ENCODE measurements at regions not wholly inside any gene's neighbourhood (a gene's known extent, or its start where the extent isn't known, plus 50 kb on each side); places are given as distances from the start of the nearest gene placed in this dataset.

DNA sequence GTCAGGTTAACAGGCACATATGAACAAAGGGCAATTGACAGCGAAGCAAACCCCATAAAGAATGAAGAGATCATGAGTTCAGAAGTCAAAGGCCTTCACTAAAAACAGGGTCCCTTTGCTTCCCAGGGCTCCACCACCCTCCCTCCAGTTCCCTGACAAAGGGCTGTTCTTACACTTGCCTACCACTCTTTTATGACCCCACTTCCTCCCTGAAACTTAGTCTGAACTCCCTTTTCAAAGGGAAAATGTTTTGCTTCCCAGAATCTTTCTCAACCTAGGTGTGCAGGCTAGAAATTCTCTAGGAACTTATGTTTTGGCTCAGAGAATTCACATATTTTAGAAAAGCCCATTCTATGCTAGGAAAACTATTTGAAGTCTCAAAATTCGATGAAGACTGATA is 86.0 kb upstream of the ITGA4 start:
- TF ChIP-seq CTCF (IDR thresholded peaks at IDR 0.05): no peak
- H3K27ac ChIP-seq: no peak overlapping the region
- no peak for ATAC-seq

DNA sequence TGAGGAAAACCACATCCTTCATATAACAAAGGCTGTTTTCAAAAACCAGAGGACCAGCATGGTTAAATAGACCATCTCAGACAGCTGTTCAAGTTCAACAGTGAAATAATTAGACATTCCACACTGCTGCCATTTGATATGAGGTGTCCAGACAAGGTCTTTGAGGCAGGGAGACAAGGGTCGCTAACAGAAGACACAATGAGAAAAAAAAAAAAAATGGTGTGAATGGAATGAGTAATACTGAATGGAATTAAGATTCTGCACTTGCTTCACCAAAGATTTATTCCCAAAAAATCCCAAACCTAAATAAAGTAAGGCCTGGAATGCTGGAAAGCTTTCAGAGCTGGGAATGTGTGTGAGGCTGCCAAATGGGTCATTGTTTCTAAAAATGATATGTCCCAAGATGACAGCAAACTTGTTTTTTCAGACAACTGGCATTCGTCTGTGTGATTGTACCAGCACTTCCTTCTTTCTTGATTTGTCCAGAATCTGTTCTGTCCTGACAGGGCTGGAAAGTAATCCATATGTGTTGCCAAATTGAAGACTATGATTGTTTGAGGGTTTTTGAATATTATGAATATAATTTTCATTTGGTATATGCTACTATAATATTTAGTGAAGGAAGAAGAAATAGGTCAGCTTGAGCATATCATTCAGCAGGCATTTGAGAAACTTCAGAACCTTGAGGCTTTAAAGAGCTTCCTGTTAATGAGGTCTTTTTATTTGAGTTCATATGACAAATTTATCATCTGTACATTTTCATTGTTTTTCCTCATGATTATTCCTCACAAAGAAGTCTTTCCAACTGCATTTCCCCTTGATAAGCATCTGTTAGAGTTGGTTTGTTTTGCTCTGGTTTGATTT is 85.2 kb upstream of the ITGA4 start:
- ATAC-seq (no peak), DNase-seq (no peak)
- H3K4me3 ChIP-seq: no peak overlapping the region
- no peak overlapping the region for H3K27ac ChIP-seq
- no peaks in the 10 kb centered on the region for H3K27me3 ChIP-seq
- intact Hi-C loops (cut with DNase I): no loop called here
- no peaks in the 10 kb centered on the region for H3K36me3 ChIP-seq
- TF ChIP-seq CTCF (IDR thresholded peaks at IDR 0.05): no peak
- H3K9me3 ChIP-seq: no peaks in the 10 kb centered on the region
- H3K4me1 ChIP-seq: peaks cover 9% of the 10 kb centered on the region

More for the DNA sequence above, 86.0 kb upstream of the ITGA4 start:
- no peak for DNase-seq
- intact Hi-C loops (cut with DNase I): no loop called here
- Histone ChIP-seq H3K36me3 (no peaks in the 10 kb centered on the region), H3K4me1 (peaks cover 9% of the 10 kb centered on the region), H3K4me3 (no peak overlapping the region), H3K9me3 (no peaks in the 10 kb centered on the region), H3K27me3 (no peaks in the 10 kb centered on the region)

DNA sequence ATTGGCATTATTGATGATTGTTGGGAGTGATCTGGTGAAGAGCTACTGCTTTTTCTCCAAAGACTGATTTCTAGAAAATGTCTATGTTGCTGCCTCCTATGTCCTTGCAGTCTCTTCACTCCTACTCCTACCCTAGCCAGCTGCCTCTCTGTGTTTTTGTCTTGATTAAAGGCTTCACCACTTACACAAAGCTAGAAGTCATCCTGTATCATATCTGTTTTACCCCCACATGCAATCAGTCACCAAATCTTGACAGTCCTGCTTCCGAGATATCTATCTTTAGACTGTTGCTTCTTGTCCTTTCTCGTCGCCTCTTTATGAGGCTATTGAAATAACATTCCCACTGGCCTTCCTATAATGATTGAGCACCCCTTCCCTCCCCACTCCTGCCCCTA is 84.5 kb upstream of the ITGA4 start:
- H3K4me1 ChIP-seq: peaks cover 9% of the 10 kb centered on the region
- no peaks in the 10 kb centered on the region for H3K27me3 ChIP-seq
- H3K36me3 ChIP-seq: no peaks in the 10 kb centered on the region
- no peak overlapping the region for H3K4me3 ChIP-seq
- ATAC-seq (no peak), DNase-seq (no peak)
- no peak overlapping the region for H3K27ac ChIP-seq
- TF ChIP-seq CTCF (IDR thresholded peaks at IDR 0.05): no peak
- no peaks in the 10 kb centered on the region for H3K9me3 ChIP-seq
- intact Hi-C loops (cut with DNase I): no loop called here

- no peak for TF ChIP-seq CTCF (IDR thresholded peaks at IDR 0.05)
- Histone ChIP-seq H3K4me3 (no peak overlapping the region), H3K36me3 (no peaks in the 10 kb centered on the region), H3K27me3 (no peaks in the 10 kb centered on the region), H3K4me1 (peaks cover 9% of the 10 kb centered on the region), H3K9me3 (no peaks in the 10 kb centered on the region), H3K27ac (no peak overlapping the region)
- intact Hi-C loops (cut with DNase I): no loop called here
- no peak for DNase-seq
- no peak for ATAC-seq
These were observed 82.2 kb upstream of the ITGA4 start for GRCh38 chr2:181374781-181375675.

- intact Hi-C loops (cut with DNase I): no loop called here
- Histone ChIP-seq H3K27me3 (no peaks in the 10 kb centered on the region), H3K9me3 (no peaks in the 10 kb centered on the region), H3K4me1 (peaks cover 7% of the 10 kb centered on the region), H3K27ac (no peak overlapping the region), H3K36me3 (no peaks in the 10 kb centered on the region), H3K4me3 (no peak overlapping the region)
- ATAC-seq (no peak), DNase-seq (no peak)
- TF ChIP-seq CTCF (IDR thresholded peaks at IDR 0.05): no peak
These were observed 80.7 kb upstream of the ITGA4 start for GRCh38 chr2:181376442-181376841.

Data from upper lobe of right lung (tissue), 1 donor.